H1 (cell line): ENCODE measurements at regions not wholly inside any gene's neighbourhood (a gene's known extent, or its start where the extent isn't known, plus 50 kb on each side); places are given as distances from the start of the nearest gene placed in this dataset.

ENCODE experiments used
- CTCF ChIA-PET: fragments of 300-600 bp; sonication (Branson Sonifier 250); formaldehyde crosslinking; loops from one replicate; lab custom pipeline; 2021; ENCODE audit not compliant: partially characterized antibody; lab: Charles Lee
- POLR2A ChIA-PET: fragments of 300-600 bp; sonication (Branson Sonifier 250); formaldehyde crosslinking; loops from one replicate; lab custom pipeline; 2021; ENCODE audit warnings: inconsistent platforms; ENCODE audit not compliant: partially characterized antibody; lab: Charles Lee
- DNase-seq, 2 experiments: peaks; one replicate each; pipeline versions ENCODE4 v3.0.0 to v3.0.0-alpha.2; 2010 to 2022; ENCODE audit warnings: low spot score in 2 of 2, low read depth in 1 of 2, mixed read lengths in 1 of 2
- FAIRE-seq: peaks from 2 replicates; lab custom pipeline; 2011; peaks lifted over from hg19 to GRCh38; lab: Jason Lieb, UNC
- H2AFZ ChIP-seq: 2 replicates; pipeline ENCODE4 v1.8.1; 2012; ENCODE audit warnings: low read length, inconsistent platforms
- H2AK5ac ChIP-seq: 2 replicates; pipeline ENCODE4 v1.6.1; 2013; ENCODE audit warnings: low read depth, low read length
- H2BK120ac ChIP-seq: replicated peaks from 2 replicates; pipeline ENCODE3; 2013; ENCODE audit warnings: low read depth, low read length, inconsistent platforms
- H2BK12ac ChIP-seq: 2 replicates; pipeline ENCODE4 v1.6.1; 2013; ENCODE audit warnings: low read depth, low read length
- H2BK15ac ChIP-seq: 2 replicates; pipeline ENCODE4 v1.6.1; 2013; ENCODE audit warnings: low read length
- H2BK20ac ChIP-seq: 2 replicates; pipeline ENCODE4 v1.6.1; 2013; ENCODE audit warnings: low read length
- H2BK5ac ChIP-seq: 2 replicates; pipeline ENCODE4 v1.6.1; 2013; ENCODE audit warnings: low read depth, low read length
- H3K14ac ChIP-seq: 2 replicates; pipeline ENCODE4 v1.6.1; 2013; ENCODE audit warnings: inconsistent platforms; ENCODE audit not compliant: insufficient read length
- H3K18ac ChIP-seq: 2 replicates; pipeline ENCODE4 v1.6.1; 2013; ENCODE audit warnings: low read length; ENCODE audit errors: extremely low read depth
- H3K23ac ChIP-seq: 2 replicates; pipeline ENCODE4 v1.6.1; 2013; ENCODE audit warnings: inconsistent platforms; ENCODE audit not compliant: insufficient read length
- H3K23me2 ChIP-seq: 2 replicates; pipeline ENCODE4 v1.6.1; 2013; ENCODE audit warnings: low read depth, low read length
- H3K27ac ChIP-seq: 2 replicates; pipeline ENCODE4 v1.6.1; 2011; ENCODE audit warnings: low read depth, low read length, inconsistent platforms
- H3K27me3 ChIP-seq, 4 experiments: replicated peaks in 1 of 4; 1 replicate in 1 of 4; 2 replicates in 3 of 4; pipeline versions ENCODE4 v1.6.1 to v1.8.1; 2011 to 2013; ENCODE audit warnings: low read length in 3 of 4, mild to moderate bottlenecking in 3 of 4, inconsistent platforms in 2 of 4, mixed read lengths in 2 of 4, moderate library complexity in 1 of 4; ENCODE audit not compliant: control insufficient read depth in 3 of 4, insufficient read depth in 3 of 4; ENCODE audit errors: extremely low read depth in 1 of 4
- H3K36me3 ChIP-seq, 4 experiments: 2 replicates each; pipeline versions ENCODE4 v1.6.1 to v1.8.1; 2011 to 2013; ENCODE audit warnings: mild to moderate bottlenecking in 4 of 4, low read length in 3 of 4, moderate library complexity in 2 of 4, control low read depth in 1 of 4, inconsistent platforms in 1 of 4; ENCODE audit not compliant: insufficient read depth in 4 of 4, control insufficient read depth in 2 of 4
- H3K4ac ChIP-seq: replicated peaks from 2 replicates; pipeline ENCODE3; 2013; ENCODE audit warnings: low read length, low read depth, mixed read lengths, inconsistent platforms; ENCODE audit not compliant: insufficient read length
- H3K4me1 ChIP-seq, 4 experiments: replicated peaks in 1 of 4; 1 replicate in 1 of 4; 2 replicates in 3 of 4; pipeline versions ENCODE4 v1.6.1 to v1.8.1; 2011 to 2013; ENCODE audit warnings: low read length in 3 of 4, inconsistent platforms in 2 of 4, mixed read lengths in 1 of 4; ENCODE audit not compliant: insufficient read depth in 4 of 4, control insufficient read depth in 3 of 4
- H3K4me2 ChIP-seq, 2 experiments: 2 replicates each; pipeline versions ENCODE4 v1.6.1 to v1.8.1; 2011 to 2013; ENCODE audit warnings: low read depth in 2 of 2, low read length in 2 of 2, control low read depth in 1 of 2, inconsistent platforms in 1 of 2, mild to moderate bottlenecking in 1 of 2; ENCODE audit not compliant: insufficient read depth in 1 of 2
- H3K4me3 ChIP-seq, 4 experiments: fragments of 200-600, 300-600 bp in 1 of 4; sonication (generic), shearing (Covaris generic), sonication (Bioruptor Twin) in 1 of 4; 2 replicates each; pipeline versions ENCODE4 v1.5.1 to v1.8.1; 2011 to 2016; ENCODE audit warnings: low read length in 4 of 4, low read depth in 3 of 4, control low read depth in 2 of 4, inconsistent platforms in 2 of 4, mild to moderate bottlenecking in 2 of 4, mixed read lengths in 1 of 4, moderate library complexity in 1 of 4; ENCODE audit not compliant: insufficient read depth in 2 of 4; ENCODE audit errors: extremely low read depth in 1 of 4
- H3K56ac ChIP-seq: replicated peaks from 2 replicates; pipeline ENCODE3; 2013; ENCODE audit warnings: low read depth, mild to moderate bottlenecking, mixed read lengths, low read length, inconsistent platforms; ENCODE audit not compliant: insufficient read length
- H3K79me1 ChIP-seq: 2 replicates; pipeline ENCODE4 v1.6.1; 2013; ENCODE audit warnings: low read depth, low read length, control low read depth
- H3K79me2 ChIP-seq, 2 experiments: 2 replicates each; pipeline versions ENCODE4 v1.6.1 to v1.8.1; 2012 to 2013; ENCODE audit warnings: low read length in 2 of 2, mild to moderate bottlenecking in 2 of 2, inconsistent platforms in 1 of 2; ENCODE audit not compliant: insufficient read depth in 2 of 2, control insufficient read depth in 1 of 2
- H3K9ac ChIP-seq, 4 experiments: replicated peaks in 1 of 4; 1 replicate in 1 of 4; 2 replicates in 3 of 4; pipeline versions ENCODE4 v1.6.1 to v1.8.1; 2011 to 2013; ENCODE audit warnings: low read depth in 3 of 4, low read length in 3 of 4, control low read depth in 2 of 4, mild to moderate bottlenecking in 2 of 4, moderate library complexity in 2 of 4, inconsistent platforms in 1 of 4; ENCODE audit errors: extremely low read depth in 1 of 4
- H3K9me3 ChIP-seq, 2 experiments: 2 replicates each; pipeline versions ENCODE4 v1.6.1 to v1.8.1; 2012 to 2013; ENCODE audit warnings: mild to moderate bottlenecking in 2 of 2, moderate library complexity in 2 of 2, control low read depth in 1 of 2, inconsistent platforms in 1 of 2, low read depth in 1 of 2, low read length in 1 of 2, mixed read lengths in 1 of 2; ENCODE audit not compliant: insufficient read depth in 2 of 2
- H4K20me1 ChIP-seq, 2 experiments: replicated peaks in 1 of 2; 2 replicates each; pipeline versions ENCODE3 to v1.8.1; 2011 to 2013; ENCODE audit warnings: inconsistent platforms in 2 of 2, low read length in 2 of 2, mild to moderate bottlenecking in 1 of 2; ENCODE audit not compliant: insufficient read depth in 2 of 2, control insufficient read depth in 1 of 2
- H4K5ac ChIP-seq: 2 replicates; pipeline ENCODE4 v1.6.1; 2013; ENCODE audit warnings: low read length, low read depth, mixed read lengths, inconsistent platforms; ENCODE audit not compliant: insufficient read length
- H4K8ac ChIP-seq: 2 replicates; pipeline ENCODE4 v1.8.0; 2013; ENCODE audit warnings: mild to moderate bottlenecking, moderate library complexity, low read length, inconsistent platforms; ENCODE audit not compliant: insufficient read depth; ENCODE audit errors: extremely low read depth
- H4K91ac ChIP-seq: replicated peaks from 2 replicates; pipeline ENCODE3; 2013; ENCODE audit warnings: low read length, mixed read lengths, inconsistent platforms; ENCODE audit not compliant: insufficient read length
- BCL11A ChIP-seq, 2 experiments: IDR thresholded peaks; one replicate each; pipeline ENCODE4 v1.6.1; 2011; ENCODE audit warnings: low read depth in 2 of 2, low read length in 2 of 2, mild to moderate bottlenecking in 2 of 2
- PHF8 ChIP-seq: fragments of 200-600 bp; sonication (generic); conservative IDR thresholded peaks from 2 replicates; pipeline ENCODE4 v1.7.1; 2012; ENCODE audit warnings: low read depth, mild to moderate bottlenecking, inconsistent platforms, low read length, moderate library complexity
- POU5F1 ChIP-seq: IDR thresholded peaks from 2 replicates; pipeline ENCODE4 v1.6.1; 2011; ENCODE audit warnings: low read depth, mild to moderate bottlenecking, low read length, moderate library complexity
- RXRA ChIP-seq: IDR thresholded peaks from 2 replicates; pipeline ENCODE4 v1.6.1; 2011; ENCODE audit warnings: low read depth, mild to moderate bottlenecking, low read length, moderate library complexity; ENCODE audit not compliant: insufficient read depth
- SAP30 ChIP-seq: fragments of 300-600 bp; sonication (generic); IDR thresholded peaks from 2 replicates; pipeline ENCODE4 v1.7.1; 2012; ENCODE audit warnings: low read length, moderate library complexity, mild to moderate bottlenecking, inconsistent platforms; ENCODE audit not compliant: insufficient read depth, insufficient replicate concordance
- WGBS, 2 experiments: shearing (Covaris generic) in 1 of 2; methylation state at CpG; one replicate each; pipeline versions ENCODE4 v1.1.6 to v1.1.7; 2013 to 2015; ENCODE audit warnings: low lambda C conversion rate in 2 of 2, mixed read lengths in 2 of 2, inconsistent platforms in 1 of 2, low coverage in 1 of 2, missing lambda C conversion rate in 1 of 2; ENCODE audit not compliant: insufficient replicate concordance in 2 of 2, insufficient coverage in 1 of 2, insufficient read length in 1 of 2; ENCODE audit errors: extremely low coverage in 1 of 2, missing lambda C conversion rate in 1 of 2; 5-methylcytosine and 5-hydroxymethylcytosine counted together

GRCh38 chr7:142452791-142453190, 194.9 kb upstream of the PRSS58 start:
- DNase-seq, result no peak
- FAIRE-seq, result no peak
- H4K20me1 ChIP-seq, result no peaks in the 10 kb centered on the region

More at GRCh38 chr7:142452791-142453190, 194.9 kb upstream of the PRSS58 start:
- Histone ChIP-seq H2BK5ac (no peak overlapping the region), H3K4me2 (no peak overlapping the region), H2BK12ac (no peak overlapping the region), H3K9me3 (no peaks in the 10 kb centered on the region), H2BK15ac (no peak overlapping the region), H3K36me3 (no peaks in the 10 kb centered on the region), H3K23me2 (no peaks in the 10 kb centered on the region), H3K4me3 (no peak overlapping the region), H3K4ac (no peak overlapping the region), H3K23ac (no peak overlapping the region), H2AK5ac (no peak overlapping the region), H4K91ac (no peak overlapping the region), H2BK120ac (no peak overlapping the region), H3K27me3 (no peaks in the 10 kb centered on the region), H4K8ac (no peak overlapping the region), H3K9ac (no peak overlapping the region), H3K4me1 (no peaks in the 10 kb centered on the region), H3K56ac (no peak overlapping the region), H3K14ac (no peak overlapping the region), H3K79me2 (no peaks in the 10 kb centered on the region), H3K79me1 (no peaks in the 10 kb centered on the region), H2BK20ac (no peak overlapping the region), H2AFZ (no peak overlapping the region), H3K27ac (no peak overlapping the region), H4K5ac (no peak overlapping the region), H3K18ac (no peak overlapping the region)
- 87% methylated on average over 4 of the region's 4 CpGs; no CpG with 5 or more reads in 1 of the 2 experiments for WGBS, 2 experiments
- ChIA-PET POLR2A (no interaction called here), CTCF (interaction anchor here (0.9 to 15.1 kb wide), 8 partner anchors 6 to 135 kb away, joined by 3 to 260 read pairs (median 7); no protein-coding TSS in a partner anchor)
- no peak for TF ChIP-seq RXRA
- TF ChIP-seq SAP30, result no peak
- no peak for TF ChIP-seq BCL11A (IDR thresholded peaks at IDR 0.05; ENCODE audit: low read depth in 2 of 2, low read length in 2 of 2)
- no peak for TF ChIP-seq POU5F1
- no peak for TF ChIP-seq PHF8
